OCI-LY1 (cell line): ENCODE measurements at regions not wholly inside any gene's neighbourhood (a gene's known extent, or its start where the extent isn't known, plus 50 kb on each side); places are given as distances from the start of the nearest gene placed in this dataset.

Source experiments
- H2AFZ ChIP-seq: fragments of 200-600 bp; sonication (generic), shearing (Covaris generic); 2 replicates; pipeline ENCODE4 v1.6.0; 2014; ENCODE audit warnings: antibody characterized with exemption, mild to moderate bottlenecking, low read length
- H3F3A ChIP-seq: fragments of 200-600 bp; sonication (generic), shearing (Covaris generic); 2 replicates; pipeline ENCODE4 v1.6.0; 2014; ENCODE audit warnings: mild to moderate bottlenecking, antibody characterized with exemption, low read length, moderate library complexity; ENCODE audit not compliant: insufficient read depth
- H3K27ac ChIP-seq: fragments of 200-600 bp; sonication (generic); 2 replicates; pipeline ENCODE4 v1.5.1; 2014; ENCODE audit warnings: low read length, mixed run types, mild to moderate bottlenecking, low read depth; ENCODE audit not compliant: poor library complexity, severe bottlenecking
- H3K27me3 ChIP-seq: fragments of 200-600 bp; sonication (generic); 2 replicates; pipeline ENCODE4 v1.6.0; 2014; ENCODE audit warnings: antibody characterized with exemption, mild to moderate bottlenecking, low read length, moderate library complexity; ENCODE audit not compliant: insufficient read depth
- H3K36me3 ChIP-seq: fragments of 200-600 bp; sonication (generic); 2 replicates; pipeline ENCODE4 v1.6.1; 2014; ENCODE audit warnings: mild to moderate bottlenecking, antibody characterized with exemption, low read length, moderate library complexity, mixed read lengths; ENCODE audit not compliant: insufficient read depth
- H3K4me1 ChIP-seq: fragments of 200-600 bp; sonication (generic); 2 replicates; pipeline ENCODE4 v1.5.1; 2014; ENCODE audit warnings: mild to moderate bottlenecking, low read length, moderate library complexity; ENCODE audit not compliant: insufficient read depth, severe bottlenecking
- H3K4me2 ChIP-seq: fragments of 200-600 bp; sonication (generic), shearing (Covaris generic); 2 replicates; pipeline ENCODE4 v1.6.1; 2014; ENCODE audit warnings: low read length
- H3K4me3 ChIP-seq: fragments of 200-600 bp; sonication (generic); 2 replicates; pipeline ENCODE4 v1.5.1; 2014; ENCODE audit warnings: low read length, low read depth, mild to moderate bottlenecking, mixed read lengths; ENCODE audit not compliant: poor library complexity, severe bottlenecking
- H3K79me2 ChIP-seq: fragments of 200-600 bp; shearing (Covaris generic); 2 replicates; pipeline ENCODE4 v1.6.1; 2016; ENCODE audit warnings: mixed run types, low read length, mixed read lengths; ENCODE audit not compliant: insufficient read depth
- H3K9ac ChIP-seq: fragments of 200-600 bp; sonication (generic), shearing (Covaris generic); 2 replicates; pipeline ENCODE4 v1.6.1; 2014; ENCODE audit warnings: mild to moderate bottlenecking, low read length, mixed read lengths
- H3K9me2 ChIP-seq: fragments of 200-600 bp; sonication (generic), shearing (Covaris generic); 2 replicates; pipeline ENCODE4 v1.6.1; 2014; ENCODE audit warnings: low read depth, mild to moderate bottlenecking, low read length, mixed read lengths
- H3K9me3 ChIP-seq: fragments of 200-600 bp; shearing (Covaris generic); 2 replicates; pipeline ENCODE4 v1.6.1; 2014; ENCODE audit warnings: low read length, mixed read lengths
- H4K20me1 ChIP-seq: fragments of 200-600 bp; sonication (generic), shearing (Covaris generic); 2 replicates; pipeline ENCODE4 v1.6.0; 2016; ENCODE audit warnings: mild to moderate bottlenecking, low read length; ENCODE audit not compliant: insufficient read depth
- CTCF ChIP-seq: fragments of 200-600 bp; sonication (generic), shearing (Covaris generic); IDR thresholded peaks from 2 replicates; pipeline ENCODE4 v1.5.1; 2017; ENCODE audit warnings: mild to moderate bottlenecking, antibody characterized with exemption, low read length, moderate library complexity, mixed read lengths
- EZH2 ChIP-seq: fragments of 200-600 bp; sonication (generic), shearing (Covaris generic); IDR thresholded peaks from 2 replicates; pipeline ENCODE4 v1.8.0; 2017; ENCODE audit warnings: borderline replicate concordance, mixed run types, mild to moderate bottlenecking, antibody characterized with exemption, low read length, moderate library complexity, mixed read lengths

GRCh38 chr1:96934282-96934681 lies 212.7 kb downstream of the PTBP2 start:
- Histone ChIP-seq H3K27me3 (no peaks in the 10 kb centered on the region), H2AFZ (no peak overlapping the region), H3F3A (no peaks in the 10 kb centered on the region), H3K27ac (no peak overlapping the region), H3K9me2 (no peaks in the 10 kb centered on the region; the same call in 1 of the 2 replicates), H3K4me2 (no peak overlapping the region), H3K4me3 (no peak overlapping the region), H3K4me1 (no peaks in the 10 kb centered on the region), H3K9me3 (no peaks in the 10 kb centered on the region), H3K9ac (no peak overlapping the region), H3K36me3 (no peaks in the 10 kb centered on the region), H3K79me2 (no peaks in the 10 kb centered on the region), H4K20me1 (no peaks in the 10 kb centered on the region)
- TF ChIP-seq EZH2 (no peak), CTCF (no peak)

- H3K36me3 ChIP-seq, result no peaks in the 10 kb centered on the region
- no peaks in the 10 kb centered on the region for H4K20me1 ChIP-seq
- TF ChIP-seq EZH2, result no peak
- H3K4me2 ChIP-seq, result no peak overlapping the region
- H2AFZ ChIP-seq, result no peak overlapping the region
- no peaks in the 10 kb centered on the region for H3K79me2 ChIP-seq
- H3K27ac ChIP-seq, result no peak overlapping the region
- no peaks in the 10 kb centered on the region for H3K9me3 ChIP-seq
- no peaks in the 10 kb centered on the region for H3K27me3 ChIP-seq
- H3K9me2 ChIP-seq, result no peaks in the 10 kb centered on the region
- no peaks in the 10 kb centered on the region for H3K4me1 ChIP-seq
- H3K9ac ChIP-seq, result no peak overlapping the region
- no peak overlapping the region for H3K4me3 ChIP-seq
- no peaks in the 10 kb centered on the region for H3F3A ChIP-seq
These were observed 223.0 kb downstream of the PTBP2 start for GRCh38 chr1:96944432-96945092.

- Histone ChIP-seq H3K9ac (no peak overlapping the region), H3K27ac (no peak overlapping the region), H4K20me1 (no peaks in the 10 kb centered on the region), H3K4me2 (no peak overlapping the region), H3K27me3 (no peaks in the 10 kb centered on the region), H3K36me3 (no peaks in the 10 kb centered on the region), H3K4me1 (no peaks in the 10 kb centered on the region), H3F3A (no peaks in the 10 kb centered on the region), H3K4me3 (no peak overlapping the region), H3K79me2 (no peaks in the 10 kb centered on the region), H2AFZ (no peak overlapping the region), H3K9me3 (no peaks in the 10 kb centered on the region), H3K9me2 (no peaks in the 10 kb centered on the region)
- TF ChIP-seq CTCF (no peak), EZH2 (no peak)
These were observed 224.0 kb downstream of the PTBP2 start for GRCh38 chr1:96945509-96946084.
